ENCODE measurements at regions not wholly inside any gene's neighbourhood (a gene's known extent, or its start where the extent isn't known, plus 50 kb on each side); places are given as distances from the start of the nearest gene placed in this dataset.

- ChIA-PET CTCF (no interaction called here), POLR2A (no interaction called here)
- WGBS (ENCODE audit: insufficient coverage) = 94% methylated on average over 12 of the region's 13 CpGs
- Histone ChIP-seq H3K27ac (ENCODE audit: insufficient read depth in 1 of 2, low read depth in 1 of 2, low read length in 2 of 2, poor library complexity in 1 of 2, severe bottlenecking in 2 of 2) (no peak overlapping the region), H3K27me3 (replicated peaks in 2 of 5; ENCODE audit: control insufficient read depth in 4 of 5, insufficient read depth in 5 of 5, low read length in 4 of 5) (no peaks in the 10 kb centered on the region), H3K4me1 (ENCODE audit: control extremely low read depth in 1 of 4, control insufficient read depth in 4 of 4, insufficient read depth in 4 of 4, low read length in 3 of 4) (no peaks in the 10 kb centered on the region), H3K4me3 (ENCODE audit: control insufficient read depth in 1 of 7, extremely low read depth in 1 of 7, insufficient read depth in 4 of 7, low read depth in 2 of 7, low read length in 6 of 7) (no peak overlapping the region), H3K36me3 (ENCODE audit: control insufficient read depth in 4 of 4, insufficient read depth in 4 of 4, low read length in 3 of 4) (no peaks in the 10 kb centered on the region), H3K9me3 (ENCODE audit: control extremely low read depth in 1 of 5, control insufficient read depth in 4 of 5, insufficient read depth in 2 of 5, low read depth in 1 of 5, low read length in 4 of 5) (no peaks in the 10 kb centered on the region)
- no peak for DNase-seq
These were observed 104.5 kb upstream of the SMIM21 start for GRCh38 chr18:75531851-75532459.

- 66% methylated on average over 10 of the region's 14 CpGs for WGBS (ENCODE audit: insufficient coverage)
- Histone ChIP-seq H3K27ac (ENCODE audit: insufficient read depth in 1 of 2, low read depth in 1 of 2, low read length in 2 of 2, poor library complexity in 1 of 2, severe bottlenecking in 2 of 2) (no peak overlapping the region), H3K4me1 (ENCODE audit: control extremely low read depth in 1 of 4, control insufficient read depth in 4 of 4, insufficient read depth in 4 of 4, low read length in 3 of 4) (no peaks in the 10 kb centered on the region), H3K36me3 (ENCODE audit: control insufficient read depth in 4 of 4, insufficient read depth in 4 of 4, low read length in 3 of 4) (no peaks in the 10 kb centered on the region), H3K9me3 (ENCODE audit: control extremely low read depth in 1 of 5, control insufficient read depth in 4 of 5, insufficient read depth in 2 of 5, low read depth in 1 of 5, low read length in 4 of 5) (no peaks in the 10 kb centered on the region), H3K27me3 (replicated peaks in 2 of 5; ENCODE audit: control insufficient read depth in 4 of 5, insufficient read depth in 5 of 5, low read length in 4 of 5) (no peaks in the 10 kb centered on the region), H3K4me3 (ENCODE audit: control insufficient read depth in 1 of 7, extremely low read depth in 1 of 7, insufficient read depth in 4 of 7, low read depth in 2 of 7, low read length in 6 of 7) (no peak overlapping the region)
- POLR2A ChIA-PET = no interaction called here
- CTCF ChIA-PET = no interaction called here
- DNase-seq = no peak
These were observed 103.8 kb upstream of the SMIM21 start for GRCh38 chr18:75531212-75531850.

DNA sequence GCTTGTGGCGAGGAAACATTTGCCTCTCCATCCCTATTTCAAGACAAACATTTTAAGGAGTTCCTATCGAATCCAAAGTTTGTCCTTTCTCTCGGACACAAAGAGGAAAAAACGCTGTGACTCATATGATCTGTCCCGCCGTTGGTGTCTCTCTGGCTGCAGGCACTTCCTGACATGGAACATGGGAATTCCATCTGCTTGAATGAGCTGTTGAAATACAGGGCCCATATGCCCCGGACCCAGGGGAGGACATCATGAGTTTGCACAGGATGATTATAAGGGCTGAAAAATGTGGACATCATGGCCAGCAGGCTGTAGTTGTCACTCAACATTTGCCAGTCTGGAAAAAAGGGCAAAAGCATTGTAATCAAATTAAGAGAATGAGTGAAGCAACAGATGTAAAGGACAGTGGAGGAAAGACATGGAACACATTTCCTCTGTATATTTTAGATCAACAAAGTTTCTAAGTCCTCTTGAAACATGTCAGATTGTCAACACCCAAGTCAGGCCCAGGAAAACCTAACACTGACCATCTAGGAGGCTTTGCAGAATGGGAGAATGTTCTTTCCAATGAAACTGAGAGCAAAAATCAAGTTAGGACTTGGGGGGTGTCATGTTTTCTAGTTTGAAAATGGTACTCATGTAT lies 103.2 kb upstream of the SMIM21 start:
- no peak overlapping the region for H3K4me3 ChIP-seq (ENCODE audit: control insufficient read depth in 1 of 7, extremely low read depth in 1 of 7, insufficient read depth in 4 of 7, low read depth in 2 of 7, low read length in 6 of 7)
- no peaks in the 10 kb centered on the region for H3K4me1 ChIP-seq (ENCODE audit: control extremely low read depth in 1 of 4, control insufficient read depth in 4 of 4, insufficient read depth in 4 of 4, low read length in 3 of 4)
- no peaks in the 10 kb centered on the region for H3K36me3 ChIP-seq (ENCODE audit: control insufficient read depth in 4 of 4, insufficient read depth in 4 of 4, low read length in 3 of 4)
- CTCF ChIA-PET = no interaction called here
- H3K9me3 ChIP-seq (ENCODE audit: control extremely low read depth in 1 of 5, control insufficient read depth in 4 of 5, insufficient read depth in 2 of 5, low read depth in 1 of 5, low read length in 4 of 5) = no peaks in the 10 kb centered on the region
- DNase-seq = no peak
- H3K27ac ChIP-seq (ENCODE audit: insufficient read depth in 1 of 2, low read depth in 1 of 2, low read length in 2 of 2, poor library complexity in 1 of 2, severe bottlenecking in 2 of 2) = no peak overlapping the region
- 99% methylated on average over 7 of the region's 7 CpGs for WGBS (ENCODE audit: insufficient coverage)
- POLR2A ChIA-PET = no interaction called here
- no peaks in the 10 kb centered on the region for H3K27me3 ChIP-seq (replicated peaks in 2 of 5; ENCODE audit: control insufficient read depth in 4 of 5, insufficient read depth in 5 of 5, low read length in 4 of 5)

DNA sequence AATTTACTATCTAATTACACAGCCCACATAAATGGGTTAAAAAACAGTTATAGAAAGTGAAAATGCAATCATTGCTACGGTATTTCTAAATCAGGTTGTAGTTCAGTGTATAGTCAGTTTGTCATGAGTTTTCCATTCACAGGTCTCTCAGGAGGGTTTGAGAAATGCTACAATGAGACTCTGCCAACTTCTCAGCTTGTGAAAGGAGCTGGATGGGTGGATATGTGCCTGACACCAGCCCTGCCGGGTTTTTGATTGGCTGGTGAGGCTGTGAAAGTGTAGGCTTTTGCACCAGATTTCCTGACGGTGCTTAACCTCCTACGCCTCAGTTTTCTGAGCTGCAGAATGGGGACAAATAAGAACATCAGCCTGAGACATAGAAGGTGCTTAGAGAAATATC lies 102.6 kb upstream of the SMIM21 start:
- Histone ChIP-seq H3K36me3 (ENCODE audit: control insufficient read depth in 4 of 4, insufficient read depth in 4 of 4, low read length in 3 of 4) (no peaks in the 10 kb centered on the region), H3K27me3 (replicated peaks in 2 of 5; ENCODE audit: control insufficient read depth in 4 of 5, insufficient read depth in 5 of 5, low read length in 4 of 5) (no peaks in the 10 kb centered on the region), H3K4me3 (ENCODE audit: control insufficient read depth in 1 of 7, extremely low read depth in 1 of 7, insufficient read depth in 4 of 7, low read depth in 2 of 7, low read length in 6 of 7) (no peak overlapping the region), H3K27ac (ENCODE audit: insufficient read depth in 1 of 2, low read depth in 1 of 2, low read length in 2 of 2, poor library complexity in 1 of 2, severe bottlenecking in 2 of 2) (no peak overlapping the region), H3K4me1 (ENCODE audit: control extremely low read depth in 1 of 4, control insufficient read depth in 4 of 4, insufficient read depth in 4 of 4, low read length in 3 of 4) (no peaks in the 10 kb centered on the region), H3K9me3 (ENCODE audit: control extremely low read depth in 1 of 5, control insufficient read depth in 4 of 5, insufficient read depth in 2 of 5, low read depth in 1 of 5, low read length in 4 of 5) (no peaks in the 10 kb centered on the region)
- DNase-seq = no peak
- ChIA-PET POLR2A (no interaction called here), CTCF (no interaction called here)
- 88% methylated on average over 3 of the region's 4 CpGs for WGBS (ENCODE audit: insufficient coverage)

- 91% methylated on average over 7 of the region's 8 CpGs for WGBS (ENCODE audit: insufficient coverage)
- H3K4me1 ChIP-seq (ENCODE audit: control extremely low read depth in 1 of 4, control insufficient read depth in 4 of 4, insufficient read depth in 4 of 4, low read length in 3 of 4) = no peaks in the 10 kb centered on the region
- H3K27ac ChIP-seq (ENCODE audit: insufficient read depth in 1 of 2, low read depth in 1 of 2, low read length in 2 of 2, poor library complexity in 1 of 2, severe bottlenecking in 2 of 2) = no peak overlapping the region
- no peaks in the 10 kb centered on the region for H3K36me3 ChIP-seq (ENCODE audit: control insufficient read depth in 4 of 4, insufficient read depth in 4 of 4, low read length in 3 of 4)
- H3K4me3 ChIP-seq (ENCODE audit: control insufficient read depth in 1 of 7, extremely low read depth in 1 of 7, insufficient read depth in 4 of 7, low read depth in 2 of 7, low read length in 6 of 7) = no peak overlapping the region
- H3K27me3 ChIP-seq (replicated peaks in 2 of 5; ENCODE audit: control insufficient read depth in 4 of 5, insufficient read depth in 5 of 5, low read length in 4 of 5) = no peaks in the 10 kb centered on the region
- H3K9me3 ChIP-seq (ENCODE audit: control extremely low read depth in 1 of 5, control insufficient read depth in 4 of 5, insufficient read depth in 2 of 5, low read depth in 1 of 5, low read length in 4 of 5) = no peaks in the 10 kb centered on the region
- ChIA-PET POLR2A (no interaction called here), CTCF (no interaction called here)
- no peak for DNase-seq
These were observed 101.9 kb upstream of the SMIM21 start for GRCh38 chr18:75529394-75529793.

DNA sequence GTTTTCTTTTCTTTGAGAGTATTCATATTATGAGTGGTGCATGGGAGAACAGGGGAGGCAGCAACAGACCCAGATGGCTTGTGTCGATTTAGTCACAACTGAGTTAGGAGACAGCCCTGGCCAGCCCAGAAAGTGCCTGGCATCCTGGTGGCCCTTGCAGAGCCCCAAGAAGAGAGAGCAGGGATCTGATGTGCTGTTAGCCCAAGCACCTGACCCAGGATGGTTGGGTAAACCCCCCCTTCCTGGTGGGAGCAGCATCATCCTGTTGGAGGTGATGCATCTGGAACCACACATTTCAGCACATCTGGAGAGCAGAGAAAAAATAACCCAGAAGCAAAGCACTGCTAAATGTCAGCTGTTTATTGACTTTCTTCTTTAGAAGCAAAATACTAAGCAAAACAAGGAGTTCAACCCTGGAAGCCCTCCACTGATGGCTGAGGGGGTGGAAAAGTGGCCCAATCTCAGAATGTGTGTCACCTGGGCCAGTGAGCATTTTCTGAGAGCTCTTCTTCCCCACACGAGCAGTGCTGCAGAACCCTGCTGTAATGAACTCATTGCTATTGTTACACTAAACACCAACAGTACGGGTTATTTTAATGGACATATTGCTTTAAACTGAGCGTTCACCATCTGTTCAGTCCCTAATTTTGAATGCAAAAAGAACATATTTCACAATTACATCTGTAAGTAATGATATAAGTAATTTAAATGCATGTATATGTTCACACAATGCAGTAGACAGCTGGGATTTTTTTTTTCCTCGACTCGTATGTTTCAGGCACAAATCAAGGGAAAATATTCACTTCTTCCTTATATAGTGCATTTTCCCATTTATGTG lies 100.6 kb upstream of the SMIM21 start:
- DNase-seq = no peak
- 92% methylated on average over 4 of the region's 6 CpGs for WGBS (ENCODE audit: insufficient coverage)
- Histone ChIP-seq H3K4me3 (ENCODE audit: control insufficient read depth in 1 of 7, extremely low read depth in 1 of 7, insufficient read depth in 4 of 7, low read depth in 2 of 7, low read length in 6 of 7) (no peak overlapping the region), H3K36me3 (ENCODE audit: control insufficient read depth in 4 of 4, insufficient read depth in 4 of 4, low read length in 3 of 4) (no peaks in the 10 kb centered on the region), H3K27ac (ENCODE audit: insufficient read depth in 1 of 2, low read depth in 1 of 2, low read length in 2 of 2, poor library complexity in 1 of 2, severe bottlenecking in 2 of 2) (no peak overlapping the region), H3K4me1 (ENCODE audit: control extremely low read depth in 1 of 4, control insufficient read depth in 4 of 4, insufficient read depth in 4 of 4, low read length in 3 of 4) (no peaks in the 10 kb centered on the region), H3K27me3 (replicated peaks in 2 of 5; ENCODE audit: control insufficient read depth in 4 of 5, insufficient read depth in 5 of 5, low read length in 4 of 5) (no peaks in the 10 kb centered on the region), H3K9me3 (ENCODE audit: control extremely low read depth in 1 of 5, control insufficient read depth in 4 of 5, insufficient read depth in 2 of 5, low read depth in 1 of 5, low read length in 4 of 5) (no peaks in the 10 kb centered on the region)
- CTCF ChIA-PET = no interaction called here
- POLR2A ChIA-PET = no interaction called here

DNA sequence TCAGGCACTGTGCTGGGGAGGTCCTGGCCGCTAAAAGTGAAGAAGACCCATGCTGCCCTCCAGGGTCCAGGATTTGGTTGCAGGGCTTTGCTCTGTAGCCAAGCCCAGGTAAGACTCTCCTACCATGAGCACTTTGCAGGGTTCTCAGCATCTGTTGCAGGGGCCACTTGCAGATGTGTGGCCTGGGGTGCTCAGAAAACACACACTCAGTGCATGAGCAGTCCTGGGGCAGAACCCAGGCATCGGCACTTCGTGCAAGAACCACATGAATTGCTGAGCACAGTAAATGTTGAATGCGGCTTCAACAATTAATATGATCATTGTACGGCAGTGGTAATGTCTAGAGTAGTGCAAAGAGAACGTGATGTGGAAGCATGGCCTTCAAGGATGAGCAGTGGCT lies 98.5 kb upstream of the SMIM21 start:
- no peak for DNase-seq
- no peaks in the 10 kb centered on the region for H3K9me3 ChIP-seq (ENCODE audit: control extremely low read depth in 1 of 5, control insufficient read depth in 4 of 5, insufficient read depth in 2 of 5, low read depth in 1 of 5, low read length in 4 of 5)
- ChIA-PET POLR2A (no interaction called here), CTCF (no interaction called here)
- H3K27ac ChIP-seq (ENCODE audit: insufficient read depth in 1 of 2, low read depth in 1 of 2, low read length in 2 of 2, poor library complexity in 1 of 2, severe bottlenecking in 2 of 2) = no peak overlapping the region
- no peak overlapping the region for H3K4me3 ChIP-seq (ENCODE audit: control insufficient read depth in 1 of 7, extremely low read depth in 1 of 7, insufficient read depth in 4 of 7, low read depth in 2 of 7, low read length in 6 of 7)
- H3K36me3 ChIP-seq (ENCODE audit: control insufficient read depth in 4 of 4, insufficient read depth in 4 of 4, low read length in 3 of 4) = no peaks in the 10 kb centered on the region
- no peaks in the 10 kb centered on the region for H3K27me3 ChIP-seq (replicated peaks in 2 of 5; ENCODE audit: control insufficient read depth in 4 of 5, insufficient read depth in 5 of 5, low read length in 4 of 5)
- WGBS (ENCODE audit: insufficient coverage) = 97% methylated on average over 4 of the region's 6 CpGs
- H3K4me1 ChIP-seq (ENCODE audit: control extremely low read depth in 1 of 4, control insufficient read depth in 4 of 4, insufficient read depth in 4 of 4, low read length in 3 of 4) = no peaks in the 10 kb centered on the region

All from common myeloid progenitor, CD34-positive (primary cell).